ENCODE measurements at regions not wholly inside any gene's neighbourhood (a gene's known extent, or its start where the extent isn't known, plus 50 kb on each side); places are given as distances from the start of the nearest gene placed in this dataset.

GRCh38 chr17:53950207-53950857 lies 127.6 kb downstream of the KIF2B start:
- Histone ChIP-seq H3K36me3 (ENCODE audit: control insufficient read depth in 3 of 3, insufficient read depth in 2 of 3, low read depth in 1 of 3, low read length in 3 of 3) (no peaks in the 10 kb centered on the region), H3K27ac (ENCODE audit: low read depth in 1 of 3, low read length in 2 of 3) (no peak overlapping the region), H3K9me3 (ENCODE audit: control insufficient read depth in 2 of 2, insufficient read depth in 1 of 2, low read depth in 1 of 2, low read length in 1 of 2) (peaks cover 0 to 13% of the 10 kb centered on the region in 2 donors), H3K4me3 (ENCODE audit: low read depth in 1 of 3, low read length in 3 of 3) (no peak overlapping the region), H3K4me1 (ENCODE audit: control insufficient read depth in 3 of 3, insufficient read depth in 2 of 3, low read depth in 1 of 3, low read length in 2 of 3) (no peaks in the 10 kb centered on the region), H3K27me3 (ENCODE audit: control insufficient read depth in 3 of 3, insufficient read depth in 3 of 3, low read length in 3 of 3) (no peaks in the 10 kb centered on the region)
- no peak for FAIRE-seq
- WGBS, 3 donors = 53 to 64% (median 54%) methylated on average over 5 of the region's 5 CpGs
- no peak for DNase-seq

DNA sequence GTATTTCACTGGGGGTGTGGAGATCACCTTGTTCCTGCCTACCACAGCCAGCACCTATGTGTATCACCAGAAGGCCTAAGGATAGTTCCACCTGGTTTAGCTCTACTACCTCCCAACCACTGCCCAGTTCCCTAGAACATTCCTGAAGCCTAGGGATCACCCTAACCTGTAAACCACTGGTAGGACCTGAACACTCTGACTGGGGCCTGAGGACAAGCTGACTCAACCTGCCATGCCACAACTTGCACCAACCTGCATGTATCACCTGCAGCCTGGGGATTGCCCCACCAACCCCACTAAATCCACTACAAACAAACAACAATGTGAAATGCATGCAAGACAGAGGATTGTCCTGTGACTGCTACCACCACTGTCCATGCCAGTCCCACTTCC lies 128.1 kb downstream of the KIF2B start:
- no peak for DNase-seq
- Histone ChIP-seq H3K4me1 (ENCODE audit: control insufficient read depth in 3 of 3, insufficient read depth in 2 of 3, low read depth in 1 of 3, low read length in 2 of 3) (no peaks in the 10 kb centered on the region), H3K36me3 (ENCODE audit: control insufficient read depth in 3 of 3, insufficient read depth in 2 of 3, low read depth in 1 of 3, low read length in 3 of 3) (no peaks in the 10 kb centered on the region), H3K4me3 (ENCODE audit: low read depth in 1 of 3, low read length in 3 of 3) (no peak overlapping the region), H3K9me3 (ENCODE audit: control insufficient read depth in 2 of 2, insufficient read depth in 1 of 2, low read depth in 1 of 2, low read length in 1 of 2) (peaks cover 0 to 13% of the 10 kb centered on the region in 2 donors), H3K27me3 (ENCODE audit: control insufficient read depth in 3 of 3, insufficient read depth in 3 of 3, low read length in 3 of 3) (no peaks in the 10 kb centered on the region), H3K27ac (ENCODE audit: low read depth in 1 of 3, low read length in 2 of 3) (no peak overlapping the region)
- no peak for FAIRE-seq

GRCh38 chr17:53971361-53971760 lies 148.6 kb downstream of the KIF2B start:
- Histone ChIP-seq H3K27me3 (ENCODE audit: control insufficient read depth in 3 of 3, insufficient read depth in 3 of 3, low read length in 3 of 3) (no peaks in the 10 kb centered on the region), H3K27ac (ENCODE audit: low read depth in 1 of 3, low read length in 2 of 3) (no peak overlapping the region), H3K4me3 (ENCODE audit: low read depth in 1 of 3, low read length in 3 of 3) (no peak overlapping the region), H3K4me1 (ENCODE audit: control insufficient read depth in 3 of 3, insufficient read depth in 2 of 3, low read depth in 1 of 3, low read length in 2 of 3) (no peaks in the 10 kb centered on the region), H3K9me3 (ENCODE audit: control insufficient read depth in 2 of 2, insufficient read depth in 1 of 2, low read depth in 1 of 2, low read length in 1 of 2) (no peaks in the 10 kb centered on the region), H3K36me3 (ENCODE audit: control insufficient read depth in 3 of 3, insufficient read depth in 2 of 3, low read depth in 1 of 3, low read length in 3 of 3) (no peaks in the 10 kb centered on the region)
- FAIRE-seq (no peak), DNase-seq (no peak)
- WGBS, 3 donors = 0 to 41% (median 4%) methylated on average over 1 of the region's 1 CpG

DNA sequence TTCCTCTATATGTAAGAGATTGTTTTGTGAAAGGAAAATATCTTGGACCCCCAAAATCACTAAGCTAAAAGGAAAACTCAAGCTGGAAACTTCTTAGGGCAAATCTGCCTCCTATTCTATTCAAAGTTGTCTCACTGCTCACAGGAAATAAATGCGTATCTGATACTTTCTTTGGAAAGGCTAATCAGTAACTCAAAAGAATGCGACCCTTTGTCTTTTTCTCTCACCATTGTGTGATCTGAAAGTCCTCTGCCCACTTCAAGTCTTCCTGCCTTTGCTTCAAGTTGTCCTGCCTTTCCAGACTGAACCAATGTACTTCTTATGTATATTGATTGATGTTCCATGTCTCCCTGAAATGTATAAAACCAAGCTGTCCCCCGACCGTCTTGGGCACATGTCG lies 157.3 kb downstream of the KIF2B start:
- H3K9me3 ChIP-seq (ENCODE audit: control insufficient read depth in 2 of 2, insufficient read depth in 1 of 2, low read depth in 1 of 2, low read length in 1 of 2) = peaks cover 0 to 3% of the 10 kb centered on the region in 2 donors
- FAIRE-seq (no peak), DNase-seq (no peak)
- H3K4me1 ChIP-seq (ENCODE audit: control insufficient read depth in 3 of 3, insufficient read depth in 2 of 3, low read depth in 1 of 3, low read length in 2 of 3) = no peaks in the 10 kb centered on the region
- no peak overlapping the region for H3K4me3 ChIP-seq (ENCODE audit: low read depth in 1 of 3, low read length in 3 of 3)
- WGBS, 3 donors = 52 to 64% (median 56%) methylated on average over 5 of the region's 5 CpGs
- no peak overlapping the region for H3K27ac ChIP-seq (ENCODE audit: low read depth in 1 of 3, low read length in 2 of 3)
- no peaks in the 10 kb centered on the region for H3K36me3 ChIP-seq (ENCODE audit: control insufficient read depth in 3 of 3, insufficient read depth in 2 of 3, low read depth in 1 of 3, low read length in 3 of 3)
- no peaks in the 10 kb centered on the region for H3K27me3 ChIP-seq (ENCODE audit: control insufficient read depth in 3 of 3, insufficient read depth in 3 of 3, low read length in 3 of 3)

GRCh38 chr17:53996131-53996530 lies 173.4 kb downstream of the KIF2B start:
- no peak overlapping the region for H3K4me3 ChIP-seq (ENCODE audit: low read depth in 1 of 3, low read length in 3 of 3)
- H3K27ac ChIP-seq (ENCODE audit: low read depth in 1 of 3, low read length in 2 of 3) = no peak overlapping the region
- DNase-seq = no peak
- no peaks in the 10 kb centered on the region for H3K4me1 ChIP-seq (ENCODE audit: control insufficient read depth in 3 of 3, insufficient read depth in 2 of 3, low read depth in 1 of 3, low read length in 2 of 3)
- WGBS, 3 donors = 79 to 82% (median 81%) methylated on average over 2 of the region's 2 CpGs
- no peaks in the 10 kb centered on the region for H3K36me3 ChIP-seq (ENCODE audit: control insufficient read depth in 3 of 3, insufficient read depth in 2 of 3, low read depth in 1 of 3, low read length in 3 of 3)
- H3K9me3 ChIP-seq (ENCODE audit: control insufficient read depth in 2 of 2, insufficient read depth in 1 of 2, low read depth in 1 of 2, low read length in 1 of 2) = no peaks in the 10 kb centered on the region
- FAIRE-seq = no peak
- H3K27me3 ChIP-seq (ENCODE audit: control insufficient read depth in 3 of 3, insufficient read depth in 3 of 3, low read length in 3 of 3) = no peaks in the 10 kb centered on the region

DNA sequence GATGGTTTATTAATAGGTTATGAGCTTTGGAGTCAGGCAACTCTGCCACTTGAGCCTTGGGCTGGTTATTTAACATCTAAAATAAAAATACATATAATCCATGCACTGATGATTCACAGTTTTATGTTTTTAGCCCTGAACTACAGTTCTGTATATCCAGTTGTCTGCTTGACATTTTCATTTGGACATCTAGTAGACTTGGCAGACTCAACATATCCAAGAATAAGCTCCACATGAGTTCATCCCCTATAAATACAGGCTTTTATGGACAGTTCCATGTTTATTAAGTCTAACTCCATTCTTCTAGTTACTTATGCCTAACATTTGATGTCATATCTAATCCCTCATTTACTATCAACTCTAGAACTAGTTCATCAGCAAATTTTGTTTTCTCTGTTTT lies 174.2 kb downstream of the KIF2B start:
- DNase-seq (no peak), FAIRE-seq (no peak)
- H3K4me1 ChIP-seq (ENCODE audit: control insufficient read depth in 3 of 3, insufficient read depth in 2 of 3, low read depth in 1 of 3, low read length in 2 of 3) = no peaks in the 10 kb centered on the region
- no peaks in the 10 kb centered on the region for H3K27me3 ChIP-seq (ENCODE audit: control insufficient read depth in 3 of 3, insufficient read depth in 3 of 3, low read length in 3 of 3)
- no peak overlapping the region for H3K4me3 ChIP-seq (ENCODE audit: low read depth in 1 of 3, low read length in 3 of 3)
- H3K9me3 ChIP-seq (ENCODE audit: control insufficient read depth in 2 of 2, insufficient read depth in 1 of 2, low read depth in 1 of 2, low read length in 1 of 2) = no peaks in the 10 kb centered on the region
- no peak overlapping the region for H3K27ac ChIP-seq (ENCODE audit: low read depth in 1 of 3, low read length in 2 of 3)
- no peaks in the 10 kb centered on the region for H3K36me3 ChIP-seq (ENCODE audit: control insufficient read depth in 3 of 3, insufficient read depth in 2 of 3, low read depth in 1 of 3, low read length in 3 of 3)

DNA sequence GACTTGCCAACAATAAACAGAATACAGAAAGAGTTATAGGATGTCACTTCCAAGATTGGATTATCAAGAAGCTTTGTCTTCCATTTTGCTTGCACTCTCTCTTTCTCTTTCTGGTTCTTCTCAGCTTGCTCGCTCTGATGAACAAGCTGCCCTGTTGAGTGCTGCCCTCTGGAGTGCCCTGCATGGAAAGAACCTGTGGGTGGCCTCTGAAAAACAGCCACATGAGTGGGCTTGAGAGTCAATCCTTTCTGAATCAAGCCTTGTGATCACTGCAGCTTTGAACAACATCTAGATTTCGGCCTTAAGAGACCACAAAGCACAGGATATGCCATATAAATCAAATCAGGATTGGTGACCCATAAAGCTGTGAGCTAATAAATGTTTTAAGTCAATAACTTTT lies 185.1 kb downstream of the KIF2B start:
- H3K27ac ChIP-seq (ENCODE audit: low read depth in 1 of 3, low read length in 2 of 3) = no peak overlapping the region
- WGBS, 3 donors = 54 to 71% (median 58%) methylated on average over 2 of the region's 2 CpGs
- no peaks in the 10 kb centered on the region for H3K36me3 ChIP-seq (ENCODE audit: control insufficient read depth in 3 of 3, insufficient read depth in 2 of 3, low read depth in 1 of 3, low read length in 3 of 3)
- DNase-seq (no peak), FAIRE-seq (no peak)
- H3K27me3 ChIP-seq (ENCODE audit: control insufficient read depth in 3 of 3, insufficient read depth in 3 of 3, low read length in 3 of 3) = no peaks in the 10 kb centered on the region
- no peaks in the 10 kb centered on the region for H3K4me1 ChIP-seq (ENCODE audit: control insufficient read depth in 3 of 3, insufficient read depth in 2 of 3, low read depth in 1 of 3, low read length in 2 of 3)
- no peaks in the 10 kb centered on the region for H3K9me3 ChIP-seq (ENCODE audit: control insufficient read depth in 2 of 2, insufficient read depth in 1 of 2, low read depth in 1 of 2, low read length in 1 of 2)
- no peak overlapping the region for H3K4me3 ChIP-seq (ENCODE audit: low read depth in 1 of 3, low read length in 3 of 3)

DNA sequence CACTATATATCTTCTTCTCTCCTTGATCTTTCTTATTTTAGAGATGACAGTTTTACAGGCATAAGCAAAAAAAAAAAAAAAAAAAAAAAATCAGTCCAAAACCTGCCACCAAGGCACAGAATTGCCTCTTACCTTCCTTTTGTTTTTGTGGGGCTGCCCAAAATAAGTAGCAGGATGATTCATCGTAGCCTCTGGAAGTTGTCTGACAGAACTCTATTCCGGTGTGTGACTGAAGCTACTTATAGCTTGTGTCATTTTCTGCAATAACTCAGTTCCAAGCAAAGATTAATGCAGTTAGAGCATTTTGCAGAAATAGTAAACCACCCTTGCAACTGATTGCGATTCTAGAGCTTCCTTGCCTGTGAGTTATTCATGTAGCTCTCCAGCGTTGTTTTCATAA lies 186.8 kb downstream of the KIF2B start:
- Histone ChIP-seq H3K27ac (ENCODE audit: low read depth in 1 of 3, low read length in 2 of 3) (no peak overlapping the region), H3K9me3 (ENCODE audit: control insufficient read depth in 2 of 2, insufficient read depth in 1 of 2, low read depth in 1 of 2, low read length in 1 of 2) (no peaks in the 10 kb centered on the region), H3K4me1 (ENCODE audit: control insufficient read depth in 3 of 3, insufficient read depth in 2 of 3, low read depth in 1 of 3, low read length in 2 of 3) (no peaks in the 10 kb centered on the region), H3K27me3 (ENCODE audit: control insufficient read depth in 3 of 3, insufficient read depth in 3 of 3, low read length in 3 of 3) (no peaks in the 10 kb centered on the region), H3K4me3 (ENCODE audit: low read depth in 1 of 3, low read length in 3 of 3) (no peak overlapping the region), H3K36me3 (ENCODE audit: control insufficient read depth in 3 of 3, insufficient read depth in 2 of 3, low read depth in 1 of 3, low read length in 3 of 3) (no peaks in the 10 kb centered on the region)
- DNase-seq (no peak), FAIRE-seq (no peak)
- 76 to 79% (median 78%) methylated on average over 4 of the region's 4 CpGs for WGBS, 3 donors

DNA sequence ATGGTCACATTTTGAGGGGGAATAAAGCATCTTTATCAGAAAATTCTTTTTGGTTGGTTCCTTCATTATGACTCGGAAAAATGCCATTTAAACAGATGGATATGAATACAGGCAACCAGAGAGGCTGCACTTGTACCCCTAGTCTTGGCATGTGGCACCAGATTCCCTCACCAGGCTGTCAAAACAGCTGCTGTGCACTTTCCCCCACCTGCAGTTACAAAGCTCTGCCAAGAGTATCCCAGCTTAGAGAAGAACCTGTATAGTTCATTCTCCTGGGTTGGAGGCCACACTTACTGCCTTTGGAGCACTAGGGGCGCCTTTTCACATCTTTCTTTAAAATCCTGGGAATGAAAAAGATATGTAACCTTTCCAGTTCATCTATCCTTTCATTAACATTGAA lies 190.3 kb downstream of the KIF2B start:
- no peak overlapping the region for H3K4me3 ChIP-seq (ENCODE audit: low read depth in 1 of 3, low read length in 3 of 3)
- WGBS, 3 donors = 52 to 61% (median 61%) methylated on average over 2 of the region's 2 CpGs
- no peaks in the 10 kb centered on the region for H3K4me1 ChIP-seq (ENCODE audit: control insufficient read depth in 3 of 3, insufficient read depth in 2 of 3, low read depth in 1 of 3, low read length in 2 of 3)
- H3K36me3 ChIP-seq (ENCODE audit: control insufficient read depth in 3 of 3, insufficient read depth in 2 of 3, low read depth in 1 of 3, low read length in 3 of 3) = no peaks in the 10 kb centered on the region
- FAIRE-seq (no peak), DNase-seq (no peak)
- H3K27ac ChIP-seq (ENCODE audit: low read depth in 1 of 3, low read length in 2 of 3) = no peak overlapping the region
- H3K9me3 ChIP-seq (ENCODE audit: control insufficient read depth in 2 of 2, insufficient read depth in 1 of 2, low read depth in 1 of 2, low read length in 1 of 2) = peaks cover 0 to 3% of the 10 kb centered on the region in 2 donors
- H3K27me3 ChIP-seq (ENCODE audit: control insufficient read depth in 3 of 3, insufficient read depth in 3 of 3, low read length in 3 of 3) = no peaks in the 10 kb centered on the region

Data from small intestine (tissue), 7 donors.